ENCODE measurements at regions not wholly inside any gene's neighbourhood (a gene's known extent, or its start where the extent isn't known, plus 50 kb on each side); places are given as distances from the start of the nearest gene placed in this dataset.

DNA sequence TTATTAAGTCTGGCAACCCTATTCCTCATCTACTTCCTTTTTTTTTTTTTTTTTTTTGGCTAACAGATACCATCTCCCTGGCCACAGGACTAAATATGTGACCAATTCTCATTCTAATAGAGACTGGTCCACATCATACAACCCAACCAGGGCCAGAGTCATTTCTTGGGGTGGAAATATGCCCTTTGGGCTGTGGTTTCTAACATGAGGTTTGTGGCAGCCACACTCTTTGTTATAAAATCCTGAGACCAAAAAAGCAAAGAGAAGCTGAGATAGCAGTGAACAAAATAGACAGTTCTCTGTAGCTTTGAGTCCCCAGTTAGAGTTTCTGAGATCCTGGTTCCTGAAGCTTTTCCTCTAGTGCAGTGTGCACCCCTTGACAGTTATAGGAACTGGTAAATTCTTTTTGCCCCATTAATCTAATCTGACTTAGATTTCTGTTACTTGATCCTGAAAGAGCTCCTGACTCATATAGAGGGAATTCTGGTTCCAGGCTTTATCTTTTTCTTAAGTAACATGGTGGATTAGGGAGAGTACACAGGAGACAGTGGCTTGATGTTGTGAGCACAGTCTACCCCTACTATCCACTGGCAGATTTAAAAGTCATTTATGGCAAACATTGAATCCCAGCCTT is 86.8 kb downstream of the MAIP1 start:
- DNase-seq (ENCODE audit: extremely low spot score), result no peak
- Histone ChIP-seq H3K4me1 (ENCODE audit: insufficient read depth) (no peaks in the 10 kb centered on the region), H3K36me3 (ENCODE audit: insufficient read depth) (no peaks in the 10 kb centered on the region), H3K4me3 (ENCODE audit: low read depth, low read length) (no peak overlapping the region), H3K27ac (ENCODE audit: low read depth) (no peak overlapping the region)

GRCh38 chr2:200042944-200043343 is 87.6 kb downstream of the MAIP1 start:
- Histone ChIP-seq H3K4me3 (ENCODE audit: low read depth, low read length) (no peak overlapping the region), H3K36me3 (ENCODE audit: insufficient read depth) (no peaks in the 10 kb centered on the region), H3K27ac (ENCODE audit: low read depth) (no peak overlapping the region), H3K4me1 (ENCODE audit: insufficient read depth) (no peaks in the 10 kb centered on the region)
- no peak for DNase-seq (ENCODE audit: extremely low spot score)

DNA sequence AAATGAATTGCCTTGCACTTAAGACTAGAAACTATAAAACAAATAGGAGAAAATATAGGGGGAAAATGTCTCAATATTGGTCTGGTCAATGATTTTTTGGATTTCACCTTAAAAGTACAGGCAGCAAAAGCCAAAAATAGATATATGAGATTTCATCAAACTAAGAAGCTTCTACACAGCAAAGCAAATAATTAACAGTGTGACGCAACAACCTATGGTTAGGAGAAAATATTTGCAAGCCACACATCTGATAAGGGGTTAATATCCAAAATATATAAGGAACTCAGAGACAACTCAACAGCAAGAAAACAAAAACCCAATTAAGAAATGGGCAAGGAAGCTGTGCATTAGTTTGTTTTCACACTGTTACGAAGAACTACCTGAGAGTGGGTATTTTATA is 89.1 kb downstream of the MAIP1 start:
- no peak overlapping the region for H3K27ac ChIP-seq (ENCODE audit: low read depth)
- DNase-seq (ENCODE audit: extremely low spot score), result no peak
- no peak overlapping the region for H3K4me3 ChIP-seq (ENCODE audit: low read depth, low read length)
- 97% methylated on average over 2 of the region's 2 CpGs for WGBS
- no peaks in the 10 kb centered on the region for H3K36me3 ChIP-seq (ENCODE audit: insufficient read depth)
- no peaks in the 10 kb centered on the region for H3K4me1 ChIP-seq (ENCODE audit: insufficient read depth)

GRCh38 chr2:200048421-200048820 is 93.0 kb downstream of the MAIP1 start:
- no peak for DNase-seq (ENCODE audit: extremely low spot score)
- Histone ChIP-seq H3K4me3 (ENCODE audit: low read depth, low read length) (no peak overlapping the region), H3K27ac (ENCODE audit: low read depth) (no peak overlapping the region), H3K36me3 (ENCODE audit: insufficient read depth) (no peaks in the 10 kb centered on the region), H3K4me1 (ENCODE audit: insufficient read depth) (no peaks in the 10 kb centered on the region)
- WGBS, result 89% methylated on average over 5 of the region's 5 CpGs

GRCh38 chr2:200049086-200049485 is 93.7 kb downstream of the MAIP1 start:
- WGBS, result 63% methylated on average over 3 of the region's 3 CpGs
- no peak overlapping the region for H3K4me3 ChIP-seq (ENCODE audit: low read depth, low read length)
- H3K36me3 ChIP-seq (ENCODE audit: insufficient read depth), result no peaks in the 10 kb centered on the region
- no peak overlapping the region for H3K27ac ChIP-seq (ENCODE audit: low read depth)
- DNase-seq (ENCODE audit: extremely low spot score), result no peak
- H3K4me1 ChIP-seq (ENCODE audit: insufficient read depth), result no peaks in the 10 kb centered on the region

GRCh38 chr2:200050921-200051610 is 95.7 kb downstream of the MAIP1 start:
- no peak overlapping the region for H3K4me3 ChIP-seq (ENCODE audit: low read depth, low read length)
- no peaks in the 10 kb centered on the region for H3K36me3 ChIP-seq (ENCODE audit: insufficient read depth)
- 70% methylated on average over 5 of the region's 5 CpGs for WGBS
- H3K4me1 ChIP-seq (ENCODE audit: insufficient read depth), result no peaks in the 10 kb centered on the region
- H3K27ac ChIP-seq (ENCODE audit: low read depth), result no peak overlapping the region
- no peak for DNase-seq (ENCODE audit: extremely low spot score)

DNA sequence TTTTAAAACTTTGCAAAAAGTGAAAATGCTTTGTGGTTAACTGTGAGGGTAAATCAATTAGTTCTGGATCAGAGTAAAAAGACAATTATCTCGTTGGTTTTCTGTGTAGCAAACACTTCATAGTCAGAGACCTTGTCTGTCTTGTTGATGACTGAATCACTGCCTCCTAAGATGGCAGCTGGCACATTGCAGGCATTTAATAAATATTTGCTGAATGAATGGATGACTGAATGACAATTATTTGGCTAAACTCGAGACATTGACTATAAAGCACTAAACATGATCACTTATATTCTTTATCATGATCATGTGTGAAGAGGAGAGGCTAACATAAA is 96.2 kb downstream of the MAIP1 start:
- Histone ChIP-seq H3K27ac (ENCODE audit: low read depth) (no peak overlapping the region), H3K4me1 (ENCODE audit: insufficient read depth) (no peaks in the 10 kb centered on the region), H3K36me3 (ENCODE audit: insufficient read depth) (no peaks in the 10 kb centered on the region), H3K4me3 (ENCODE audit: low read depth, low read length) (no peak overlapping the region)
- DNase-seq (ENCODE audit: extremely low spot score), result no peak
- 79% methylated on average over 2 of the region's 2 CpGs for WGBS

DNA sequence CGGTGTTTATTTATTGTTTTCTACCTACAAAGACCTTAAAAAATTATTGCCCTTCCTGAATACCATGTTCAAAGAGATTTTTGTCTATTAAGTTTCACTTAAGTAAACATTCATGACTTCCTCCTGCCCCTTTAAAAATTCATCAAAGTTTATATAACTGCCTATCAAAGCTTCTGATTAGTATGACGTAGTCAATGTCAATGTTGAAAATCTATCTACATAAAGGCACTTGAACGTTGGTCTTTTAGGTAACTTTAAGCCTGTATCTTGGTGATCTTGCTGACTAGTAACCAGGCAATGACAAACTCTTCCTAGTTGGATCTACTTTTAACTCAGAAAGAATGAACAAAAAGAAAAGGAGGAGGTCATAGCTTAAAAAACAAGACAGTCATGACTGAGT is 97.2 kb downstream of the MAIP1 start:
- DNase-seq (ENCODE audit: extremely low spot score), result no peak
- no peak overlapping the region for H3K4me3 ChIP-seq (ENCODE audit: low read depth, low read length)
- WGBS, result 75% methylated on average over 3 of the region's 3 CpGs

GRCh38 chr2:200054681-200055468 is 99.5 kb downstream of the MAIP1 start:
- 91% methylated on average over 15 of the region's 15 CpGs for WGBS
- no peak for DNase-seq (ENCODE audit: extremely low spot score)

More for the DNA sequence above, 97.2 kb downstream of the MAIP1 start:
- no peak overlapping the region for H3K27ac ChIP-seq (ENCODE audit: low read depth)
- H3K36me3 ChIP-seq (ENCODE audit: insufficient read depth), result no peaks in the 10 kb centered on the region
- no peaks in the 10 kb centered on the region for H3K4me1 ChIP-seq (ENCODE audit: insufficient read depth)

DNA sequence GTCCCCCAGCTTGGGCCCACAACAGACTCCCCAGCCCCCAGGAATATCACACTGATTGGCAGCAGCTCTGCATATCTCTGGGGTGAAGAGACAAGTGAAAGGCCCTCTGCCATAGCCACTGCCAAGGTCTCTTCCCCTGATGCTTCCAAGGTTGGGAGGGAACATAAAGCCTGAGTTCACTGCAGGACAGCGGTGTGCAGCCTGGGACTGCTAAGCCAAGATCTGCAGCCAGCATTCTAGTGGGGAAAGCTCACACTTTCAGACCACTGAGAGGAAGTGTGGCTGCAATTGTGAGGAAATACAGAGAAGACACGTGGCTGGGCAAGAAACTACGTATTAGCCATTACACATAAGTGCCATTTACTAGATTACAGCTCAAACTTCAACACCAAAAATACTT is 100.7 kb downstream of the MAIP1 start:
- H3K27ac ChIP-seq (ENCODE audit: low read depth), result no peak overlapping the region
- H3K4me3 ChIP-seq (ENCODE audit: low read depth, low read length), result no peak overlapping the region
- no peak for DNase-seq (ENCODE audit: extremely low spot score)
- no peaks in the 10 kb centered on the region for H3K36me3 ChIP-seq (ENCODE audit: insufficient read depth)
- no peaks in the 10 kb centered on the region for H3K4me1 ChIP-seq (ENCODE audit: insufficient read depth)
- WGBS, result 72% methylated on average over 3 of the region's 3 CpGs

More at GRCh38 chr2:200054681-200055468, 99.5 kb downstream of the MAIP1 start:
- no peaks in the 10 kb centered on the region for H3K4me1 ChIP-seq (ENCODE audit: insufficient read depth)
- no peaks in the 10 kb centered on the region for H3K36me3 ChIP-seq (ENCODE audit: insufficient read depth)
- no peak overlapping the region for H3K4me3 ChIP-seq (ENCODE audit: low read depth, low read length)
- H3K27ac ChIP-seq (ENCODE audit: low read depth), result no peak overlapping the region

GRCh38 chr2:200063155-200063554 is 107.8 kb downstream of the MAIP1 start:
- H3K4me1 ChIP-seq (ENCODE audit: insufficient read depth), result no peaks in the 10 kb centered on the region
- H3K4me3 ChIP-seq (ENCODE audit: low read depth, low read length), result no peak overlapping the region
- 75% methylated on average over 3 of the region's 3 CpGs for whole genome bisulfite sequencing
- DNase-seq (ENCODE audit: extremely low spot score), result no peak
- no peaks in the 10 kb centered on the region for H3K36me3 ChIP-seq (ENCODE audit: insufficient read depth)
- H3K27ac ChIP-seq (ENCODE audit: low read depth), result no peak overlapping the region

DNA sequence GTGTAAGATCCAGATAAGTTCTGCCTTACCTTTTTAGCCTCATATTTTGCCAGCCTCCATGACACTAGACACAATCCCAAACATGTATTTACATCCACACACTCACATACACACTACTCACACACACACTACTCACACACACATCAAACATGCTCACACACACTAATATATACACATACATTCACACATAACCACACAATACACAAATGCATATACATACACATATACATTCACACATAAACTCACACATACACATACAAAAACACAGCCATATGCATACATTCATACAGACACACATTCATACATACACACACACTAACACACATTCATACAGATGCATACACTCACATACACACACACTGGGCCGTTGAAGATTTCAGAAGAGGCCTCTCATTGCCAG is 109.5 kb downstream of the MAIP1 start:
- Histone ChIP-seq H3K4me3 (ENCODE audit: low read depth, low read length) (no peak overlapping the region), H3K27ac (ENCODE audit: low read depth) (no peak overlapping the region), H3K36me3 (ENCODE audit: insufficient read depth) (no peaks in the 10 kb centered on the region), H3K4me1 (ENCODE audit: insufficient read depth) (no peaks in the 10 kb centered on the region)
- WGBS, result 37% methylated on average over 1 of the region's 1 CpG
- DNase-seq (ENCODE audit: extremely low spot score), result no peak

DNA sequence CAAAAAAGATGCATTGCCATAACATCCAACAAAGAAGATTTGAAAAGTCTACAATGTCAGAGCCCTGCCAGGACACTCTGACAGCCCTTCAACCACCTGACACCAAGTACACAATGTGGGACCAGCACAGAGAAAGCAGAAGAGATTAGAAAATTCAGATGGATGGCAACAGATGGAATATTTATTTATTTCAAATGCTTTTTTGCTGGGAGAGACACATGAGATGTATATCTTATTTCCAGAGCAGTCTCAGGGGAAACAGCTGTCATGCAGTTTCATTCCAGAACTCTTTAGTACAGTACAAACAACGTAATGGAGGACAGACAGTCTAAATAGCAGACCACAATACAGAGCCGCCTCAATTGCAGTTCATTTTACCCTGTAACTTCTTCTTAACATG is 110.1 kb downstream of the MAIP1 start:
- Histone ChIP-seq H3K36me3 (ENCODE audit: insufficient read depth) (no peaks in the 10 kb centered on the region), H3K4me1 (ENCODE audit: insufficient read depth) (no peaks in the 10 kb centered on the region), H3K27ac (ENCODE audit: low read depth) (no peak overlapping the region), H3K4me3 (ENCODE audit: low read depth, low read length) (no peak overlapping the region)
- WGBS, result 44% methylated on average over 2 of the region's 2 CpGs
- no peak for DNase-seq (ENCODE audit: extremely low spot score)

GRCh38 chr2:200066417-200066816 is 111.0 kb downstream of the MAIP1 start:
- no peak for DNase-seq (ENCODE audit: extremely low spot score)
- no peaks in the 10 kb centered on the region for H3K4me1 ChIP-seq (ENCODE audit: insufficient read depth)
- H3K4me3 ChIP-seq (ENCODE audit: low read depth, low read length), result no peak overlapping the region
- WGBS, result 80% methylated on average over 2 of the region's 2 CpGs
- H3K27ac ChIP-seq (ENCODE audit: low read depth), result no peak overlapping the region
- no peaks in the 10 kb centered on the region for H3K36me3 ChIP-seq (ENCODE audit: insufficient read depth)
